ENCODE measurements at regions not wholly inside any gene's neighbourhood (a gene's known extent, or its start where the extent isn't known, plus 50 kb on each side); places are given as distances from the start of the nearest gene placed in this dataset.

DNA sequence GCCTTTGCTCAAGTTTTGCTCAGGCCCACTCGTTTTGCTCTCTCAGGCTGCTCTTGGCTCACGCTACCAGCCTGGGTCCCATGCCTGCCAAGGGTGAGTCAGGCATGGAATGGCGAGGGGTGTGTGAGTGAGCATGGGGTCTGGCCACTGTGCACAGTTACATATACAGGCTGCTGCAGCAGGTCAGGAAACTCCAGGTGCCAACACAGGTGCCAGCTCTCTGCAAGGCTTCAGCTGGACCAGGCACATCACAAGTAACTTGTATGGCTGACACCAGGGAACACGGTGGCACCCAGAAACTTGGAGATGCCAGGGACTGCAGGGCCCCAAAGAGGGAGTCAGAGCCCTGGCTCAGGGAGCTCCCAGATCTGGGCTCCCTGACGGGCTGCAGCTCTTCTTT, 146.8 kb downstream of the BTBD3 start:
- ChIA-PET POLR2A (interaction anchor here (0.6 kb wide), 1 partner anchor 161 kb away, joined by 3 read pairs; no protein-coding TSS in a partner anchor), CTCF (interaction anchor here (1.4 kb wide), 1 partner anchor 52 kb away, joined by 4 read pairs; no protein-coding TSS in a partner anchor)
- H3K4me3 Mint-ChIP-seq: no peak overlapping the region
- peaks cover 16% of the 10 kb centered on the region for H3K4me1 Mint-ChIP-seq
- H3K27ac Mint-ChIP-seq: no peak overlapping the region
- ATAC-seq: no peak
- no peaks in the 10 kb centered on the region for H3K36me3 Mint-ChIP-seq
- TF ChIP-seq, protein P1, sequence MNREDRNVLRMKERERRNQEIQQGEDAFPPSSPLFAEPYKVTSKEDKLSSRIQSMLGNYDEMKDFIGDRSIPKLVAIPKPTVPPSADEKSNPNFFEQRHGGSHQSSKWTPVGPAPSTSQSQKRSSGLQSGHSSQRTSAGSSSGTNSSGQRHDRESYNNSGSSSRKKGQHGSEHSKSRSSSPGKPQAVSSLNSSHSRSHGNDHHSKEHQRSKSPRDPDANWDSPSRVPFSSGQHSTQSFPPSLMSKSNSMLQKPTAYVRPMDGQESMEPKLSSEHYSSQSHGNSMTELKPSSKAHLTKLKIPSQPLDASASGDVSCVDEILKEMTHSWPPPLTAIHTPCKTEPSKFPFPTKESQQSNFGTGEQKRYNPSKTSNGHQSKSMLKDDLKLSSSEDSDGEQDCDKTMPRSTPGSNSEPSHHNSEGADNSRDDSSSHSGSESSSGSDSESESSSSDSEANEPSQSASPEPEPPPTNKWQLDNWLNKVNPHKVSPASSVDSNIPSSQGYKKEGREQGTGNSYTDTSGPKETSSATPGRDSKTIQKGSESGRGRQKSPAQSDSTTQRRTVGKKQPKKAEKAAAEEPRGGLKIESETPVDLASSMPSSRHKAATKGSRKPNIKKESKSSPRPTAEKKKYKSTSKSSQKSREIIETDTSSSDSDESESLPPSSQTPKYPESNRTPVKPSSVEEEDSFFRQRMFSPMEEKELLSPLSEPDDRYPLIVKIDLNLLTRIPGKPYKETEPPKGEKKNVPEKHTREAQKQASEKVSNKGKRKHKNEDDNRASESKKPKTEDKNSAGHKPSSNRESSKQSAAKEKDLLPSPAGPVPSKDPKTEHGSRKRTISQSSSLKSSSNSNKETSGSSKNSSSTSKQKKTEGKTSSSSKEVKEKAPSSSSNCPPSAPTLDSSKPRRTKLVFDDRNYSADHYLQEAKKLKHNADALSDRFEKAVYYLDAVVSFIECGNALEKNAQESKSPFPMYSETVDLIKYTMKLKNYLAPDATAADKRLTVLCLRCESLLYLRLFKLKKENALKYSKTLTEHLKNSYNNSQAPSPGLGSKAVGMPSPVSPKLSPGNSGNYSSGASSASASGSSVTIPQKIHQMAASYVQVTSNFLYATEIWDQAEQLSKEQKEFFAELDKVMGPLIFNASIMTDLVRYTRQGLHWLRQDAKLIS (CRISPR knock-in tag; IDR thresholded peaks at IDR 0.05; ENCODE audit: borderline replicate concordance): no peak
- TF ChIP-seq, protein P2, sequence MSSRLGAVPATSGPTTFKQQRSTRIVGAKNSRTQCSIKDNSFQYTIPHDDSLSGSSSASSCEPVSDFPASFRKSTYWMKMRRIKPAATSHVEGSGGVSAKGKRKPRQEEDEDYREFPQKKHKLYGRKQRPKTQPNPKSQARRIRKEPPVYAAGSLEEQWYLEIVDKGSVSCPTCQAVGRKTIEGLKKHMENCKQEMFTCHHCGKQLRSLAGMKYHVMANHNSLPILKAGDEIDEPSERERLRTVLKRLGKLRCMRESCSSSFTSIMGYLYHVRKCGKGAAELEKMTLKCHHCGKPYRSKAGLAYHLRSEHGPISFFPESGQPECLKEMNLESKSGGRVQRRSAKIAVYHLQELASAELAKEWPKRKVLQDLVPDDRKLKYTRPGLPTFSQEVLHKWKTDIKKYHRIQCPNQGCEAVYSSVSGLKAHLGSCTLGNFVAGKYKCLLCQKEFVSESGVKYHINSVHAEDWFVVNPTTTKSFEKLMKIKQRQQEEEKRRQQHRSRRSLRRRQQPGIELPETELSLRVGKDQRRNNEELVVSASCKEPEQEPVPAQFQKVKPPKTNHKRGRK (CRISPR knock-in tag; IDR thresholded peaks at IDR 0.05; ENCODE audit: borderline replicate concordance): no peak
- TF ChIP-seq MXD4 (CRISPR knock-in tag; IDR thresholded peaks at IDR 0.05; ENCODE audit: borderline replicate concordance) (no peak), CBFB (CRISPR knock-in tag; IDR thresholded peaks at IDR 0.05; ENCODE audit: low read depth) (no peak), GRHL2 (CRISPR knock-in tag; IDR thresholded peaks at IDR 0.05; ENCODE audit: insufficient replicate concordance, severe bottlenecking) (no peak), CREB1 (CRISPR knock-in tag; IDR thresholded peaks at IDR 0.05) (no peak), NFATC4 (CRISPR knock-in tag; IDR thresholded peaks at IDR 0.05) (no peak), CREM (CRISPR knock-in tag; IDR thresholded peaks at IDR 0.05) (no peak), IRF2 (CRISPR knock-in tag; IDR thresholded peaks at IDR 0.05; ENCODE audit: borderline replicate concordance, low read depth) (no peak)
- TF ChIP-seq, protein P3, sequence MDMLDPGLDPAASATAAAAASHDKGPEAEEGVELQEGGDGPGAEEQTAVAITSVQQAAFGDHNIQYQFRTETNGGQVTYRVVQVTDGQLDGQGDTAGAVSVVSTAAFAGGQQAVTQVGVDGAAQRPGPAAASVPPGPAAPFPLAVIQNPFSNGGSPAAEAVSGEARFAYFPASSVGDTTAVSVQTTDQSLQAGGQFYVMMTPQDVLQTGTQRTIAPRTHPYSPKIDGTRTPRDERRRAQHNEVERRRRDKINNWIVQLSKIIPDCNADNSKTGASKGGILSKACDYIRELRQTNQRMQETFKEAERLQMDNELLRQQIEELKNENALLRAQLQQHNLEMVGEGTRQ (CRISPR knock-in tag; IDR thresholded peaks at IDR 0.05): no peak
- TF ChIP-seq, protein P4, sequence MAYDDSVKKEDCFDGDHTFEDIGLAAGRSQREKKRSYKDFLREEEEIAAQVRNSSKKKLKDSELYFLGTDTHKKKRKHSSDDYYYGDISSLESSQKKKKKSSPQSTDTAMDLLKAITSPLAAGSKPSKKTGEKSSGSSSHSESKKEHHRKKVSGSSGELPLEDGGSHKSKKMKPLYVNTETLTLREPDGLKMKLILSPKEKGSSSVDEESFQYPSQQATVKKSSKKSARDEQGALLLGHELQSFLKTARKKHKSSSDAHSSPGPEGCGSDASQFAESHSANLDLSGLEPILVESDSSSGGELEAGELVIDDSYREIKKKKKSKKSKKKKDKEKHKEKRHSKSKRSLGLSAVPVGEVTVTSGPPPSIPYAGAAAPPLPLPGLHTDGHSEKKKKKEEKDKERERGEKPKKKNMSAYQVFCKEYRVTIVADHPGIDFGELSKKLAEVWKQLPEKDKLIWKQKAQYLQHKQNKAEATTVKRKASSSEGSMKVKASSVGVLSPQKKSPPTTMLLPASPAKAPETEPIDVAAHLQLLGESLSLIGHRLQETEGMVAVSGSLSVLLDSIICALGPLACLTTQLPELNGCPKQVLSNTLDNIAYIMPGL (CRISPR knock-in tag; IDR thresholded peaks at IDR 0.05): no peak
- H3K9me3 Mint-ChIP-seq: peaks cover 9% of the 10 kb centered on the region
- no peak for DNase-seq (ENCODE audit: low spot score)
- no peaks in the 10 kb centered on the region for H3K27me3 Mint-ChIP-seq (ENCODE audit: low read depth)

DNA sequence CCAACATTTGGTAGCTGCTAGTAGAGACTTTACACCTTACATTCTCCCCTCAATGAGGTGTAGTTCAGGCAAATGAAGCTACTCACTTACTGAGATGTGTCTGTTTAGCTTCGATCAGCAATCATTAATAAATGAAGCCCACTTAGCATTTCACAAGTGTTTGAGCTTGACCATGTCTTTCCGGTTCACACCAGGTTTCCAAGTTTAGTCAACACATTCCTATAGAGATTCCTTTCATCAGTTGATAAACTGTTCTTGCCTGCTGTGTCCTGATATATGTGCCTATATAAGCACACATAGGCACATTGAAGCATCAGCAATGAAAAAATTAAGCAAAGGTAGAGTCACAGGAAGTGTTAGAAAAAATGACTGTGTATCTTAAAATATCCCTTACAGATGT, 150.0 kb downstream of the BTBD3 start:
- ChIA-PET CTCF (interaction anchor here (1.2 to 1.7 kb wide), 2 partner anchors 55 to 290 kb away, joined by 4 to 9 read pairs; no protein-coding TSS in a partner anchor), POLR2A (no interaction called here)
- ATAC-seq: no peak
- no peaks in the 10 kb centered on the region for H3K36me3 Mint-ChIP-seq
- H3K27ac Mint-ChIP-seq: peak overlapping the region; percentile 73; the same call in 1 of the 2 replicates
- H3K27me3 Mint-ChIP-seq (ENCODE audit: low read depth): no peaks in the 10 kb centered on the region
- H3K4me1 Mint-ChIP-seq: peaks cover 17% of the 10 kb centered on the region
- no peak for DNase-seq (ENCODE audit: low spot score)
- 0 out of 2 replicates have a peak, but pooled peaks cover 3% of the 10 kb centered on the region for H3K9me3 Mint-ChIP-seq
- no peak overlapping the region for H3K4me3 Mint-ChIP-seq
- no peak for TF ChIP-seq NR3C1 (CRISPR knock-in tag; conservative IDR thresholded peaks at IDR 0.05; ENCODE audit: low read depth)
- TF ChIP-seq SMAD3 (CRISPR knock-in tag; IDR thresholded peaks at IDR 0.05; ENCODE audit: borderline replicate concordance): no peak
- TF ChIP-seq, protein P5, sequence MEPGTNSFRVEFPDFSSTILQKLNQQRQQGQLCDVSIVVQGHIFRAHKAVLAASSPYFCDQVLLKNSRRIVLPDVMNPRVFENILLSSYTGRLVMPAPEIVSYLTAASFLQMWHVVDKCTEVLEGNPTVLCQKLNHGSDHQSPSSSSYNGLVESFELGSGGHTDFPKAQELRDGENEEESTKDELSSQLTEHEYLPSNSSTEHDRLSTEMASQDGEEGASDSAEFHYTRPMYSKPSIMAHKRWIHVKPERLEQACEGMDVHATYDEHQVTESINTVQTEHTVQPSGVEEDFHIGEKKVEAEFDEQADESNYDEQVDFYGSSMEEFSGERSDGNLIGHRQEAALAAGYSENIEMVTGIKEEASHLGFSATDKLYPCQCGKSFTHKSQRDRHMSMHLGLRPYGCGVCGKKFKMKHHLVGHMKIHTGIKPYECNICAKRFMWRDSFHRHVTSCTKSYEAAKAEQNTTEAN (CRISPR knock-in tag; IDR thresholded peaks at IDR 0.05): no peak
- TF ChIP-seq, protein P6, sequence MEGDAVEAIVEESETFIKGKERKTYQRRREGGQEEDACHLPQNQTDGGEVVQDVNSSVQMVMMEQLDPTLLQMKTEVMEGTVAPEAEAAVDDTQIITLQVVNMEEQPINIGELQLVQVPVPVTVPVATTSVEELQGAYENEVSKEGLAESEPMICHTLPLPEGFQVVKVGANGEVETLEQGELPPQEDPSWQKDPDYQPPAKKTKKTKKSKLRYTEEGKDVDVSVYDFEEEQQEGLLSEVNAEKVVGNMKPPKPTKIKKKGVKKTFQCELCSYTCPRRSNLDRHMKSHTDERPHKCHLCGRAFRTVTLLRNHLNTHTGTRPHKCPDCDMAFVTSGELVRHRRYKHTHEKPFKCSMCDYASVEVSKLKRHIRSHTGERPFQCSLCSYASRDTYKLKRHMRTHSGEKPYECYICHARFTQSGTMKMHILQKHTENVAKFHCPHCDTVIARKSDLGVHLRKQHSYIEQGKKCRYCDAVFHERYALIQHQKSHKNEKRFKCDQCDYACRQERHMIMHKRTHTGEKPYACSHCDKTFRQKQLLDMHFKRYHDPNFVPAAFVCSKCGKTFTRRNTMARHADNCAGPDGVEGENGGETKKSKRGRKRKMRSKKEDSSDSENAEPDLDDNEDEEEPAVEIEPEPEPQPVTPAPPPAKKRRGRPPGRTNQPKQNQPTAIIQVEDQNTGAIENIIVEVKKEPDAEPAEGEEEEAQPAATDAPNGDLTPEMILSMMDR (IDR thresholded peaks at IDR 0.05): no peak
- no peak for TF ChIP-seq RORB (CRISPR knock-in tag; IDR thresholded peaks at IDR 0.05)
- TF ChIP-seq, protein P7, sequence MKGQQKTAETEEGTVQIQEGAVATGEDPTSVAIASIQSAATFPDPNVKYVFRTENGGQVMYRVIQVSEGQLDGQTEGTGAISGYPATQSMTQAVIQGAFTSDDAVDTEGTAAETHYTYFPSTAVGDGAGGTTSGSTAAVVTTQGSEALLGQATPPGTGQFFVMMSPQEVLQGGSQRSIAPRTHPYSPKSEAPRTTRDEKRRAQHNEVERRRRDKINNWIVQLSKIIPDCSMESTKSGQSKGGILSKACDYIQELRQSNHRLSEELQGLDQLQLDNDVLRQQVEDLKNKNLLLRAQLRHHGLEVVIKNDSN (CRISPR knock-in tag; IDR thresholded peaks at IDR 0.05): no peak
- no peak for TF ChIP-seq OVOL2 (CRISPR knock-in tag; IDR thresholded peaks at IDR 0.05; ENCODE audit: borderline replicate concordance)
- TF ChIP-seq, protein P8, sequence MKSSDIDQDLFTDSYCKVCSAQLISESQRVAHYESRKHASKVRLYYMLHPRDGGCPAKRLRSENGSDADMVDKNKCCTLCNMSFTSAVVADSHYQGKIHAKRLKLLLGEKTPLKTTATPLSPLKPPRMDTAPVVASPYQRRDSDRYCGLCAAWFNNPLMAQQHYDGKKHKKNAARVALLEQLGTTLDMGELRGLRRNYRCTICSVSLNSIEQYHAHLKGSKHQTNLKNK (CRISPR knock-in tag; IDR thresholded peaks at IDR 0.05): no peak
- no peak for TF ChIP-seq TEAD4 (CRISPR knock-in tag; IDR thresholded peaks at IDR 0.05)
- no peak for TF ChIP-seq NFATC4 (CRISPR knock-in tag; IDR thresholded peaks at IDR 0.05)
- TF ChIP-seq SOX15 (CRISPR knock-in tag; IDR thresholded peaks at IDR 0.05): no peak
- no peak for TF ChIP-seq TEAD1 (CRISPR knock-in tag; IDR thresholded peaks at IDR 0.05)
- TF ChIP-seq GABPB1 (CRISPR knock-in tag; IDR thresholded peaks at IDR 0.05): no peak
- TF ChIP-seq ZBTB21 (CRISPR knock-in tag; IDR thresholded peaks at IDR 0.05; ENCODE audit: borderline replicate concordance): no peak

All from WTC11 (cell line).